IMR-90 (cell line): ENCODE measurements at regions not wholly inside any gene's neighbourhood (a gene's known extent, or its start where the extent isn't known, plus 50 kb on each side); places are given as distances from the start of the nearest gene placed in this dataset.

ENCODE experiments used
- ATAC-seq: fragments of 200-7000 bp; cut with Tn5 transposase; 2 replicates; pipeline ENCODE4 v1.9.1; 2020; ENCODE audit warnings: low read depth, mild to moderate bottlenecking, moderate library complexity
- BruUV-seq: library from RNA; stranded (reverse); fragments of 400-500 nt; replicated peaks from 2 replicates; lab custom pipeline; 2021; lab: Mats Ljungman, UMichigan
- CTCF ChIA-PET: fragments of 300-600 bp; formaldehyde crosslinking; extraction: SDS; loops from one replicate; lab custom pipeline; 2021; ENCODE audit warnings: antibody characterized with exemption; lab: Yijun Ruan, JAX
- POLR2A ChIA-PET: fragments of 300-600 bp; sonication (Branson Sonifier 250); formaldehyde crosslinking; loops from one replicate; lab custom pipeline; 2022; ENCODE audit warnings: antibody characterized with exemption; ENCODE audit not compliant: unreplicated experiment; lab: Charles Lee
- DNase-seq: peaks from one replicate; pipeline ENCODE4 v3.0.0; 2013
- H2AFZ ChIP-seq: replicated peaks from 2 replicates; pipeline ENCODE3; 2013; ENCODE audit warnings: low read length, mild to moderate bottlenecking; ENCODE audit not compliant: poor library complexity
- H2AK5ac ChIP-seq: 2 replicates; pipeline ENCODE4 v1.6.1; 2013; ENCODE audit warnings: low read depth, low read length, inconsistent platforms
- H2AK9ac ChIP-seq: replicated peaks from 2 replicates; pipeline ENCODE3; 2013; ENCODE audit warnings: mild to moderate bottlenecking, low read depth, low read length, moderate library complexity; ENCODE audit not compliant: poor library complexity
- H2BK120ac ChIP-seq: 2 replicates; pipeline ENCODE4 v1.6.1; 2013; ENCODE audit warnings: low read depth, low read length, inconsistent platforms
- H2BK15ac ChIP-seq: 3 replicates; pipeline ENCODE4 v1.6.1; 2013; ENCODE audit warnings: low read depth, low read length, inconsistent platforms
- H2BK20ac ChIP-seq: 2 replicates; pipeline ENCODE4 v1.6.1; 2013; ENCODE audit warnings: low read depth, mild to moderate bottlenecking, inconsistent platforms, low read length, moderate library complexity
- H2BK5ac ChIP-seq: 2 replicates; pipeline ENCODE4 v1.6.1; 2013; ENCODE audit warnings: mild to moderate bottlenecking, low read depth, low read length, inconsistent platforms; ENCODE audit not compliant: poor library complexity, severe bottlenecking
- H3K14ac ChIP-seq: replicated peaks from 2 replicates; pipeline ENCODE4 v1.6.1; 2013; ENCODE audit warnings: low read depth, low read length, inconsistent platforms
- H3K18ac ChIP-seq: 2 replicates; pipeline ENCODE4 v1.6.1; 2013; ENCODE audit warnings: low read depth, low read length, control low read depth
- H3K23ac ChIP-seq: 2 replicates; pipeline ENCODE4 v1.6.1; 2013; ENCODE audit warnings: low read depth, low read length, inconsistent platforms
- H3K27ac ChIP-seq: 2 replicates; pipeline ENCODE4 v1.5.1; 2013; ENCODE audit warnings: mild to moderate bottlenecking, control low read depth, low read length; ENCODE audit not compliant: insufficient read depth
- H3K27me3 ChIP-seq: 2 replicates; pipeline ENCODE4 v1.6.1; 2013; ENCODE audit warnings: low read length; ENCODE audit not compliant: control insufficient read depth, insufficient read depth
- H3K36me3 ChIP-seq: 2 replicates; pipeline ENCODE4 v1.6.1; 2013; ENCODE audit warnings: low read length, mixed read lengths; ENCODE audit not compliant: control insufficient read depth, insufficient read depth
- H3K4ac ChIP-seq: 2 replicates; pipeline ENCODE4 v1.6.1; 2013; ENCODE audit warnings: low read depth, low read length, inconsistent platforms
- H3K4me1 ChIP-seq: 2 replicates; pipeline ENCODE4 v1.6.1; 2013; ENCODE audit warnings: low read length, mixed read lengths; ENCODE audit not compliant: control insufficient read depth, insufficient read depth
- H3K4me2 ChIP-seq: 2 replicates; pipeline ENCODE4 v1.6.1; 2013; ENCODE audit warnings: low read depth, mild to moderate bottlenecking, control low read depth, low read length, moderate library complexity
- H3K4me3 ChIP-seq: 2 replicates; pipeline ENCODE4 v1.5.1; 2013; ENCODE audit warnings: low read depth, mild to moderate bottlenecking, control low read depth, low read length, moderate library complexity; ENCODE audit not compliant: insufficient read depth
- H3K56ac ChIP-seq: 2 replicates; pipeline ENCODE4 v1.6.1; 2013; ENCODE audit warnings: low read length, inconsistent platforms; ENCODE audit not compliant: insufficient read depth; ENCODE audit errors: extremely low read depth
- H3K79me1 ChIP-seq, 2 experiments: 2 replicates each; pipeline ENCODE4 v1.6.1; 2013; ENCODE audit warnings: low read length in 2 of 2, inconsistent platforms in 1 of 2, low read depth in 1 of 2
- H3K9ac ChIP-seq: 2 replicates; pipeline ENCODE4 v1.6.1; 2013; ENCODE audit warnings: low read depth, low read length, control low read depth
- H3K9me1 ChIP-seq: 2 replicates; pipeline ENCODE4 v1.6.1; 2013; ENCODE audit warnings: low read length, inconsistent platforms; ENCODE audit not compliant: insufficient read depth
- H3K9me3 ChIP-seq: 2 replicates; pipeline ENCODE4 v1.6.1; 2013; ENCODE audit warnings: low read length; ENCODE audit not compliant: control insufficient read depth, insufficient read depth
- H4K20me1 ChIP-seq: 2 replicates; pipeline ENCODE4 v1.6.1; 2013; ENCODE audit warnings: low read length, inconsistent platforms; ENCODE audit not compliant: insufficient read depth
- H4K5ac ChIP-seq: 2 replicates; pipeline ENCODE4 v1.6.1; 2013; ENCODE audit warnings: mild to moderate bottlenecking, low read depth, low read length, control low read depth
- H4K8ac ChIP-seq, 2 experiments: 2 replicates each; pipeline ENCODE4 v1.6.1; 2013; ENCODE audit warnings: low read depth in 2 of 2, low read length in 2 of 2, control low read depth in 1 of 2, inconsistent platforms in 1 of 2
- H4K91ac ChIP-seq: 2 replicates; pipeline ENCODE4 v1.6.1; 2013; ENCODE audit warnings: low read depth, low read length, inconsistent platforms; ENCODE audit not compliant: insufficient read depth
- CEBPB ChIP-seq: IDR thresholded peaks from 2 replicates; pipeline ENCODE4 v1.6.1; 2012; ENCODE audit warnings: low read depth, low read length, improper control_type of control experiment
- CHD1 ChIP-seq: IDR thresholded peaks from 2 replicates; pipeline ENCODE4 v1.6.1; 2012; ENCODE audit warnings: low read depth, low read length, improper control_type of control experiment
- ELK1 ChIP-seq: fragments of 150-350 bp; IDR thresholded peaks from 2 replicates; pipeline ENCODE4 v1.6.1; 2016; ENCODE audit warnings: low read depth, mild to moderate bottlenecking, low read length, moderate library complexity, borderline replicate concordance
- MAFK ChIP-seq: IDR thresholded peaks from 2 replicates; pipeline ENCODE4 v1.6.1; 2012; ENCODE audit warnings: low read depth, low read length, improper control_type of control experiment
- MAZ ChIP-seq: IDR thresholded peaks from 2 replicates; pipeline ENCODE4 v1.6.1; 2012; ENCODE audit warnings: low read depth, mild to moderate bottlenecking, low read length, improper control_type of control experiment, moderate library complexity, borderline replicate concordance
- RCOR1 ChIP-seq: IDR thresholded peaks from 2 replicates; pipeline ENCODE4 v1.6.1; 2012; ENCODE audit warnings: mild to moderate bottlenecking, low read length, improper control_type of control experiment; ENCODE audit not compliant: insufficient replicate concordance
- SMC3 ChIP-seq: fragments of 150-350 bp; IDR thresholded peaks from 2 replicates; pipeline ENCODE4 v1.6.1; 2016; ENCODE audit warnings: low read depth, mild to moderate bottlenecking, antibody characterized with exemption, low read length, moderate library complexity
- USF2 ChIP-seq: fragments of 150-350 bp; IDR thresholded peaks from 2 replicates; pipeline ENCODE4 v1.6.1; 2017; ENCODE audit warnings: mild to moderate bottlenecking, antibody characterized with exemption, low read length, low read depth
- WGBS, 2 experiments: methylation state at CpG; one replicate each; pipeline versions ENCODE4 v1.1.5 to v1.1.7; 2013; ENCODE audit warnings: missing lambda C conversion rate in 2 of 2; ENCODE audit not compliant: insufficient read length in 1 of 2; ENCODE audit errors: extremely low coverage in 2 of 2; 5-methylcytosine and 5-hydroxymethylcytosine counted together
- dilution Hi-C: fragments of 300-500 bp; cut with HindIII; formaldehyde crosslinking; loops from one replicate; pipeline ENCODE4 v1.14.3; 2018; ENCODE audit warnings: low sequenced_read_pairs; ENCODE audit not compliant: unreplicated experiment
- in situ Hi-C: fragments of 300-500 bp; cut with MboI; formaldehyde crosslinking; loops from 3 replicates; pipeline ENCODE4 v1.14.3; 2019; ENCODE audit warnings: low sequenced_read_pairs, inconsistent platforms, mixed read lengths
- intact Hi-C: fragments of 100-400 bp; cut with micrococcal nuclease; formaldehyde crosslinking; loops from 2 replicates; pipeline ENCODE4 v1.10.0; 2022

- CTCF ChIA-PET = no interaction called here
- Histone ChIP-seq H3K27me3 (no peaks in the 10 kb centered on the region), H2BK20ac (no peak overlapping the region), H3K18ac (no peak overlapping the region), H4K5ac (no peak overlapping the region), H3K4ac (no peak overlapping the region), H2AK5ac (no peak overlapping the region), H3K4me1 (peaks cover 2% of the 10 kb centered on the region; the same call in 1 of the 2 replicates), H2AK9ac (no peak overlapping the region), H3K9me3 (peaks cover 1% of the 10 kb centered on the region; the same call in 1 of the 2 replicates), H4K20me1 (no peaks in the 10 kb centered on the region), H3K4me2 (no peak overlapping the region), H2BK120ac (no peak overlapping the region), H2BK5ac (no peak overlapping the region), H3K14ac (no peak overlapping the region), H4K91ac (no peak overlapping the region), H3K36me3 (no peaks in the 10 kb centered on the region), H3K4me3 (no peak overlapping the region), H2BK15ac (no peak overlapping the region), H3K56ac (no peak overlapping the region), H3K9me1 (no peaks in the 10 kb centered on the region), H3K9ac (no peak overlapping the region), H2AFZ (no peak overlapping the region), H3K23ac (no peak overlapping the region), H3K27ac (no peak overlapping the region), H4K8ac (no peak overlapping the region), H3K79me1 (no peaks in the 10 kb centered on the region)
- in situ Hi-C loops = no loop called here
- no peak for DNase-seq
- no TSS peak for BruUV-seq
- dilution Hi-C loops = no loop called here
- TF ChIP-seq USF2 (no peak), MAZ (no peak), SMC3 (no peak), RCOR1 (no peak), CEBPB (peak; percentile 59), ELK1 (no peak), MAFK (no peak), CHD1 (no peak)
- intact Hi-C loops = no loop called here
- WGBS, 2 experiments = no CpG with 5 or more reads among the region's 3 CpGs
- ATAC-seq = no peak
- POLR2A ChIA-PET = no interaction called here
Measured at GRCh38 chr17:69783865-69784264, 291.2 kb upstream of the KCNJ16 start.
